Body of pancreas (tissue), 4 donors: ENCODE measurements at regions not wholly inside any gene's neighbourhood (a gene's known extent, or its start where the extent isn't known, plus 50 kb on each side); places are given as distances from the start of the nearest gene placed in this dataset.

Experiments used
- ATAC-seq: fragments of 150-250 bp; one replicate; pipeline ENCODE4 v1.9.1; 2016
- DNase-seq, 4 donors: peaks; one replicate each; pipeline ENCODE4 v3.0.0-alpha.2; 2019
- H3K27ac ChIP-seq, 4 donors: fragments of 200-600 bp; sonication (generic); 1 replicate in 3 of 4; 2 replicates in 1 of 4; pipeline versions ENCODE4 v1.5.1 to v1.6.1; 2016 to 2019; ENCODE audit warnings: mild to moderate bottlenecking in 1 of 4, mixed read lengths in 1 of 4, moderate library complexity in 1 of 4
- H3K27me3 ChIP-seq, 2 donors: fragments of 200-600 bp; sonication (generic); one replicate each; pipeline ENCODE4 v1.6.0; 2016; ENCODE audit warnings: mild to moderate bottlenecking in 1 of 2
- H3K36me3 ChIP-seq, 2 donors: fragments of 200-600 bp; sonication (generic); replicated peaks in 1 of 2; 2 replicates each; pipeline ENCODE4 v1.5.1; 2016; ENCODE audit warnings: low read depth in 2 of 2; ENCODE audit not compliant: insufficient read depth in 1 of 2
- H3K4me1 ChIP-seq: fragments of 200-600 bp; sonication (generic); one replicate; pipeline ENCODE4 v1.6.0; 2016
- H3K4me3 ChIP-seq, 2 donors: fragments of 200-600 bp; sonication (generic); 1 replicate in 1 of 2; 2 replicates in 1 of 2; pipeline ENCODE4 v1.5.1; 2016 to 2019
- H3K9me3 ChIP-seq, 3 donors: fragments of 200-600 bp; sonication (generic); 1 replicate in 2 of 3; 2 replicates in 1 of 3; pipeline ENCODE4 v1.5.1; 2016
- POLR2A ChIP-seq, 3 donors: fragments of 450-650 bp; IDR thresholded peaks; one replicate each; pipeline ENCODE4 v1.6.1; 2016; ENCODE audit warnings: antibody characterized with exemption in 3 of 3, mild to moderate bottlenecking in 2 of 3
- WGBS, 2 donors: methylation state at CpG; one replicate each; pipeline ENCODE4 v1.1.5; 2017; 5-methylcytosine and 5-hydroxymethylcytosine counted together
- intact Hi-C: fragments of 100-400 bp; cut with DNase I; formaldehyde crosslinking; loops from one replicate; pipeline ENCODE4 v1.15.1; 2023
- TF ChIP-seq, protein P1 (sequence below), 7 experiments: fragments of 450-650 bp in 4 of 7; fragments of 200-600 bp in 3 of 7; sonication (generic) in 3 of 7; IDR thresholded peaks; one replicate each; pipeline ENCODE4 v1.5.1; 2016 to 2019; ENCODE audit warnings: antibody characterized with exemption in 7 of 7

DNA sequence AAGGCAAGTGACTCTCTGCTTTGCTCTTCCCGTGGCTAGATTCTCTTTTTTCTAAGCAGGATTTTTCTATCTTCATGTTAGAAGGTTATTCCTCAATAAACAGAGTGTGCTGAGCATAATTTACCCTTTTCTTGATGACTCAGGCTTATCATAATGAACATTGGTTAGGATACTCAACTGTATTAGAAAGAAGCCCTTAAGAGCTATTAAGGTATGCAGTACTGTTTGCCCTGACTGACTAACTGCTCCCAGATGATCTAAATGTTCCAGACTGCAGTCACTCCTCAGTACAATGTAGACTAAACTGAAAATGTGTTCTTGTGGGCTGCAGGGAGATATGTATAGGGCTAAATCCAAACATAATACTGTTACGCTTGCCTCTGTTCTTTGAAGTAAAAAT lies 687.8 kb downstream of the NUP35 start:
- Histone ChIP-seq H3K36me3 (no peaks in the 10 kb centered on the region), H3K27me3 (no peaks in the 10 kb centered on the region), H3K4me3 (no peak overlapping the region), H3K4me1 (no peaks in the 10 kb centered on the region), H3K9me3 (no peaks in the 10 kb centered on the region), H3K27ac (no peak overlapping the region)
- ATAC-seq (no peak), DNase-seq (no peak)
- 85 to 88% methylated on average over 2 of the region's 2 CpGs for WGBS, 2 donors
- intact Hi-C loops, result no loop called here
- TF ChIP-seq, protein P1, sequence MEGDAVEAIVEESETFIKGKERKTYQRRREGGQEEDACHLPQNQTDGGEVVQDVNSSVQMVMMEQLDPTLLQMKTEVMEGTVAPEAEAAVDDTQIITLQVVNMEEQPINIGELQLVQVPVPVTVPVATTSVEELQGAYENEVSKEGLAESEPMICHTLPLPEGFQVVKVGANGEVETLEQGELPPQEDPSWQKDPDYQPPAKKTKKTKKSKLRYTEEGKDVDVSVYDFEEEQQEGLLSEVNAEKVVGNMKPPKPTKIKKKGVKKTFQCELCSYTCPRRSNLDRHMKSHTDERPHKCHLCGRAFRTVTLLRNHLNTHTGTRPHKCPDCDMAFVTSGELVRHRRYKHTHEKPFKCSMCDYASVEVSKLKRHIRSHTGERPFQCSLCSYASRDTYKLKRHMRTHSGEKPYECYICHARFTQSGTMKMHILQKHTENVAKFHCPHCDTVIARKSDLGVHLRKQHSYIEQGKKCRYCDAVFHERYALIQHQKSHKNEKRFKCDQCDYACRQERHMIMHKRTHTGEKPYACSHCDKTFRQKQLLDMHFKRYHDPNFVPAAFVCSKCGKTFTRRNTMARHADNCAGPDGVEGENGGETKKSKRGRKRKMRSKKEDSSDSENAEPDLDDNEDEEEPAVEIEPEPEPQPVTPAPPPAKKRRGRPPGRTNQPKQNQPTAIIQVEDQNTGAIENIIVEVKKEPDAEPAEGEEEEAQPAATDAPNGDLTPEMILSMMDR (IDR thresholded peaks at IDR 0.05), result no peak
- no peak for TF ChIP-seq POLR2A (IDR thresholded peaks at IDR 0.05)

- DNase-seq (no peak), ATAC-seq (no peak)
- H3K36me3 ChIP-seq, result no peaks in the 10 kb centered on the region
- TF ChIP-seq POLR2A (IDR thresholded peaks at IDR 0.05), result no peak
- TF ChIP-seq, protein P1 (IDR thresholded peaks at IDR 0.05), result no peak
- H3K27me3 ChIP-seq, result no peaks in the 10 kb centered on the region
- H3K27ac ChIP-seq, result no peak overlapping the region
- no peaks in the 10 kb centered on the region for H3K4me1 ChIP-seq
- 74 to 81% methylated on average over 3 of the region's 3 CpGs for WGBS, 2 donors
- intact Hi-C loops, result no loop called here
- no peak overlapping the region for H3K4me3 ChIP-seq
- H3K9me3 ChIP-seq, result peaks cover 0 to 7% (median 0%) of the 10 kb centered on the region in 3 donors
These were observed 701.5 kb downstream of the NUP35 start for GRCh38 chr2:183825710-183826109.

- no peaks in the 10 kb centered on the region for H3K4me1 ChIP-seq
- TF ChIP-seq POLR2A (IDR thresholded peaks at IDR 0.05), result no peak
- TF ChIP-seq, protein P1 (IDR thresholded peaks at IDR 0.05), result no peak
- H3K27ac ChIP-seq, result no peak overlapping the region
- no peaks in the 10 kb centered on the region for H3K36me3 ChIP-seq
- H3K9me3 ChIP-seq, result peaks cover 0 to 7% (median 0%) of the 10 kb centered on the region in 3 donors
- no peak for ATAC-seq
- H3K27me3 ChIP-seq, result no peaks in the 10 kb centered on the region
- intact Hi-C loops, result no loop called here
- no peak overlapping the region for H3K4me3 ChIP-seq
- no peak for DNase-seq
- 97 to 98% methylated on average over 2 of the region's 2 CpGs for WGBS, 2 donors
These were observed 705.7 kb downstream of the NUP35 start for GRCh38 chr2:183829931-183830330.

DNA sequence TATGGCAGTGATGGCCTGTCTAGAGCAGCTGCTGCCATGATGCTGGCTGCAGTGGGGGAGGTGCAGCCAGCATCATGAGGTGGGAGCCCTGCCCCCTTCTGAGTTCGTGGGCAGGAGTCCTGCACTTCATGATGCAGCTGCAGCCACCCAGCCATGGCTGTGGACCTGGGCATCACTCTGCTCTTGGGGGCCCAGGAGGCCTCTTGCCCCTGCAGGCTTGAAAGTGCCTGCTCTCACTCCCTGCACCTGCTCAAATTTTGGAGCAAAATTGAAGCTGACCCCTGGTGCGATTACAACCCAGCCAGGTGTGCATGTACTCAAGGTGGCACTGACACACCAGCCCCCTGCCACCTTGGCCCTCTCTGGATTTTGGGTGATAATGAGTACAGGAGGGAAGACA lies 712.9 kb downstream of the NUP35 start:
- no peaks in the 10 kb centered on the region for H3K27me3 ChIP-seq
- no peak for TF ChIP-seq POLR2A (IDR thresholded peaks at IDR 0.05)
- TF ChIP-seq, protein P1 (IDR thresholded peaks at IDR 0.05), result no peak
- H3K36me3 ChIP-seq, result no peaks in the 10 kb centered on the region
- no peak for DNase-seq
- no peak overlapping the region for H3K4me3 ChIP-seq
- H3K27ac ChIP-seq, result no peak overlapping the region
- no peaks in the 10 kb centered on the region for H3K9me3 ChIP-seq
- 57 to 67% methylated on average over 1 to 2 of the region's 2 CpGs for WGBS, 2 donors
- H3K4me1 ChIP-seq, result no peaks in the 10 kb centered on the region
- no peak for ATAC-seq
- intact Hi-C loops, result no loop called here

GRCh38 chr2:183838295-183838694 lies 714.1 kb downstream of the NUP35 start:
- Histone ChIP-seq H3K4me3 (no peak overlapping the region), H3K4me1 (no peaks in the 10 kb centered on the region), H3K36me3 (no peaks in the 10 kb centered on the region), H3K27me3 (no peaks in the 10 kb centered on the region), H3K27ac (no peak overlapping the region), H3K9me3 (no peaks in the 10 kb centered on the region)
- TF ChIP-seq POLR2A (IDR thresholded peaks at IDR 0.05), result no peak
- DNase-seq (no peak), ATAC-seq (no peak)
- 84 to 90% methylated on average over 4 of the region's 5 CpGs for WGBS, 2 donors
- intact Hi-C loops, result no loop called here
